ENCODE measurements at regions not wholly inside any gene's neighbourhood (a gene's known extent, or its start where the extent isn't known, plus 50 kb on each side); places are given as distances from the start of the nearest gene placed in this dataset.
"Not testable (repeated sequence)": the region's sequence is repeated elsewhere in the genome, so short reads cannot be mapped to it uniquely, and the experiment has no call there.

DNA sequence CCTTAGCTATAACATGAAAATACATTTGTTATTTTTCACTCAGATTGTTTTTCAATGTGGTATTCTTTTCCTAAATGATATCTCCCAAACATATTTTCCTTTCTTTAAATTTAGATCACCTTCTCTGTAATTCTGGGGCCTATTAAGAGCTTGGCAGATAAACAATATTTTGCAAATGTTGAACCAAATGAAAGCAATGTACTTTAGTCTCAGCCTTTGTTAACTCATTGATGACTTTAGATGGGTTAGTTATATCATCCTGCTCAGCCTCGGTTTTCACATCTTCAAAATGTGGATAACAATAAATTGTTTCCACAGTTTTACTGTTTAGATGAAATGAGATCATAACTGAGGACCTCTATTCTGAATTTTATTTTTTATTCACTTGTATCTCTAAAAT, 1205.2 kb downstream of the SUCLG1 start:
- ChIA-PET CTCF (no interaction called here), POLR2A (no interaction called here)
- no peak overlapping the region for H3K27ac Mint-ChIP-seq
- TF ChIP-seq, protein P1, sequence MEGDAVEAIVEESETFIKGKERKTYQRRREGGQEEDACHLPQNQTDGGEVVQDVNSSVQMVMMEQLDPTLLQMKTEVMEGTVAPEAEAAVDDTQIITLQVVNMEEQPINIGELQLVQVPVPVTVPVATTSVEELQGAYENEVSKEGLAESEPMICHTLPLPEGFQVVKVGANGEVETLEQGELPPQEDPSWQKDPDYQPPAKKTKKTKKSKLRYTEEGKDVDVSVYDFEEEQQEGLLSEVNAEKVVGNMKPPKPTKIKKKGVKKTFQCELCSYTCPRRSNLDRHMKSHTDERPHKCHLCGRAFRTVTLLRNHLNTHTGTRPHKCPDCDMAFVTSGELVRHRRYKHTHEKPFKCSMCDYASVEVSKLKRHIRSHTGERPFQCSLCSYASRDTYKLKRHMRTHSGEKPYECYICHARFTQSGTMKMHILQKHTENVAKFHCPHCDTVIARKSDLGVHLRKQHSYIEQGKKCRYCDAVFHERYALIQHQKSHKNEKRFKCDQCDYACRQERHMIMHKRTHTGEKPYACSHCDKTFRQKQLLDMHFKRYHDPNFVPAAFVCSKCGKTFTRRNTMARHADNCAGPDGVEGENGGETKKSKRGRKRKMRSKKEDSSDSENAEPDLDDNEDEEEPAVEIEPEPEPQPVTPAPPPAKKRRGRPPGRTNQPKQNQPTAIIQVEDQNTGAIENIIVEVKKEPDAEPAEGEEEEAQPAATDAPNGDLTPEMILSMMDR (IDR thresholded peaks at IDR 0.05) = no peak
- Histone ChIP-seq H3K4me1 (ENCODE audit: insufficient read depth, low read length) (no peaks in the 10 kb centered on the region), H3K36me3 (ENCODE audit: insufficient read depth, low read length) (no peaks in the 10 kb centered on the region), H3K9me3 (ENCODE audit: control insufficient read depth in 1 of 2, insufficient read depth in 1 of 2, low read length in 2 of 2) (no peaks in the 10 kb centered on the region), H3K4me3 (ENCODE audit: low read length) (no peak overlapping the region), H3K27ac (ENCODE audit: low read depth in 1 of 2, low read length in 2 of 2) (no peak overlapping the region), H3K27me3 (ENCODE audit: control insufficient read depth in 1 of 2, insufficient read depth in 2 of 2, low read length in 2 of 2) (no peaks in the 10 kb centered on the region)
- ATAC-seq (ENCODE audit: poor library complexity) (no peak), DNase-seq (no peak)
- H3K36me3 Mint-ChIP-seq (ENCODE audit: low read depth) = no peaks in the 10 kb centered on the region
- H3K9me3 Mint-ChIP-seq = peaks cover 13% of the 10 kb centered on the region
- no peaks in the 10 kb centered on the region for H3K27me3 Mint-ChIP-seq
- no peak overlapping the region for H3K4me3 Mint-ChIP-seq
- intact Hi-C loops (cut with DNase I, micrococcal nuclease) = no loop called here
- no peaks in the 10 kb centered on the region for H3K4me1 Mint-ChIP-seq (ENCODE audit: low read depth)

DNA sequence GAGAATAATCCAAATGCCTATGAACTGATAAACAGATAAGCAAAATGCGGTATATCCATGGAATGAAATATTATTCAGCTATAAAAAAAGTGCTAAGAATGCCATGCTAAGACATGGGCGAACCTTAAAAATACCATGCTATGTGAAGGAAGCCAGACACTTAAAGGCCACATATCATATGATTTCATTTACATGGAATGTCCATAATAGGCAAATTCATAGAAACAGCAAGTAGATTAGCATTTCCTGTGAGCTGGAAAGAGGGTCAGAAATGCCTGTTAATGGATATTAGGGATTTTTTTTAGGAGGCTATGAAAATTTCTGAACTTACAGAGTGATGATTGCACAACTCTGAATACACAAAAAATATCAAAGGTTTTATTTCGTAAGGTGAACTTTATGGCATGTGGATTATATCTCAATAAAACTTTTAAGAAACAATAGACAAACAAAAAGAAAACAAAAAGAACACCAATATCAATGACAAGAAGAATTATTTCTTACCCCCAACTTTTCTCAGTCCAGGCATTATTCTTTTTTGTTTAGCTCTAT, 1207.7 kb downstream of the SUCLG1 start:
- DNase-seq = no peak
- Mint-ChIP-seq H3K27ac (no peak overlapping the region), H3K36me3 (ENCODE audit: low read depth) (no peaks in the 10 kb centered on the region), H3K27me3 (no peaks in the 10 kb centered on the region), H3K4me1 (ENCODE audit: low read depth) (no peaks in the 10 kb centered on the region), H3K4me3 (no peak overlapping the region), H3K9me3 (peaks cover 13% of the 10 kb centered on the region)
- no peaks in the 10 kb centered on the region for H3K4me1 ChIP-seq (ENCODE audit: insufficient read depth, low read length)
- no peak overlapping the region for H3K27ac ChIP-seq (ENCODE audit: low read depth in 1 of 2, low read length in 2 of 2)
- CTCF ChIA-PET = no interaction called here
- peaks cover 0 to 2% of the 10 kb centered on the region in 2 experiments for H3K9me3 ChIP-seq (ENCODE audit: control insufficient read depth in 1 of 2, insufficient read depth in 1 of 2, low read length in 2 of 2)
- ATAC-seq (ENCODE audit: poor library complexity) = no peak
- intact Hi-C loops (cut with DNase I, micrococcal nuclease) = no loop called here
- TF ChIP-seq, protein P1 (IDR thresholded peaks at IDR 0.05) = no peak
- H3K27me3 ChIP-seq (ENCODE audit: control insufficient read depth in 1 of 2, insufficient read depth in 2 of 2, low read length in 2 of 2) = no peaks in the 10 kb centered on the region
- POLR2A ChIA-PET = no interaction called here
- H3K36me3 ChIP-seq (ENCODE audit: insufficient read depth, low read length) = no peaks in the 10 kb centered on the region
- H3K4me3 ChIP-seq (ENCODE audit: low read length) = no peak overlapping the region

DNA sequence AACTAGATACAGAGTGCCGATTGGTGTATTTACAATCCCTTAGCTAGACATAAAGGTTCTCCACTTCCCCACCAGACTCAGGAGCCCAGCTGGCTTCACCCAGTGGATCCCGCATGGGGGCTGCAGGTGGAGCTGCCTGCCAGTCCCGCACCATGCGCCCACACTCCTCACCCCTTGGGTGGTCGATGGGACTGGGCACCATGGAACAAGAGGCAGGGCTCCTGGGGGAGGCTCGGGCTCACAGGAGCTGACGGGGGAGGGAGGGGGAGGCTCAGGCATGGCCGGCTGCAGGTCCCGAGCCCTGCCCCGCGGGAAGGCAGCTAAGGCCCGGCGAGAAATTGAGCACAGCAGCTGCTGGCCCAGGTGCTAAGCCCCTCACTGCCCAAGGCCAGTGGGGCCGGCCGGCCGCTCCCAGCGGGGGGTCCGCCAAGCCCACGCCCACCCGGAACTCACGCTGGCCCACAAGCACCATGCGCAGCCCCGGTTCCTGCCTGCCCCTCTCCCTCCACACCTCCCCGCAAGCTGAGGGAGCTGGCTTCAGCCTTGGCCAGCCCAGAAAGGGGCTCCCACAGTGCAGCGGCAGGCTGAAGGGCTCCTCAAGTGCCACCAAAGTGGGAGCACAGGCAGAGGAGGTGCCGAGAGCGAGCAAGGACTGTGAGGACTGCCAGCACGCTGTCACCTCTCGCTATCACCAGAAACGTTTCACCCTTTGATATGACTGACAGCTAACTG, 1213.1 kb downstream of the SUCLG1 start:
- intact Hi-C loops (cut with DNase I, micrococcal nuclease); H3K27me3 ChIP-seq (ENCODE audit: control insufficient read depth in 1 of 2, insufficient read depth in 2 of 2, low read length in 2 of 2); H3K36me3 ChIP-seq (ENCODE audit: insufficient read depth, low read length); CTCF ChIA-PET; H3K4me1 Mint-ChIP-seq (ENCODE audit: low read depth); H3K36me3 Mint-ChIP-seq (ENCODE audit: low read depth); H3K4me3 ChIP-seq (ENCODE audit: low read length); H3K9me3 Mint-ChIP-seq; ATAC-seq (ENCODE audit: poor library complexity); POLR2A ChIA-PET; H3K27me3 Mint-ChIP-seq; H3K4me3 Mint-ChIP-seq; H3K27ac Mint-ChIP-seq; H3K4me1 ChIP-seq (ENCODE audit: insufficient read depth, low read length); H3K27ac ChIP-seq (ENCODE audit: low read depth in 1 of 2, low read length in 2 of 2): not testable (repeated sequence)
- DNase-seq = peak in 1 of 14 experiments; percentile 3
- peaks cover 0 to 10% of the 10 kb centered on the region in 2 experiments for H3K9me3 ChIP-seq (ENCODE audit: control insufficient read depth in 1 of 2, insufficient read depth in 1 of 2, low read length in 2 of 2)

DNA sequence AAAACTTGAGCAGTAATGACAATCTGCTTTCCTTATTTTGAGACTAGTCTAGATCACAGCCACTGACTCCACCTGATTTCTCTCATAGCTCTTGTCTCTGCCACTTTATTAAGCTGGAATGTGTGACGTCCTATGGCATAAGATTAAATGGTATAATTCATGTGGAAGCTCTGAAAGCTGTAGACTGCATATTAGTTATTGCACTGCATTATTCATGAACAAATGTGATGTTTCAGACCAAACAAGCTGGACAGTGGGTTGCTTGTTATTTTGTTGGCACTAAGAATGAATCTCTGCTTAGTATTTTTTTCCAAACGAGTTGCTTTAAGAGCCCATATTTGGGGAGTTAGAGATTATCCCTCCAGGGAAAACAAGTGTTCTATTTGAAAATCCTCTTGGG, 1218.5 kb downstream of the SUCLG1 start:
- Mint-ChIP-seq H3K27me3 (no peaks in the 10 kb centered on the region), H3K4me1 (ENCODE audit: low read depth) (no peaks in the 10 kb centered on the region), H3K9me3 (peaks cover 2% of the 10 kb centered on the region), H3K27ac (no peak overlapping the region), H3K36me3 (ENCODE audit: low read depth) (no peaks in the 10 kb centered on the region), H3K4me3 (no peak overlapping the region)
- intact Hi-C loops (cut with DNase I, micrococcal nuclease) = no loop called here
- Histone ChIP-seq H3K4me3 (ENCODE audit: low read length) (no peak overlapping the region), H3K9me3 (ENCODE audit: control insufficient read depth in 1 of 2, insufficient read depth in 1 of 2, low read length in 2 of 2) (peaks cover 0 to under 1% of the 10 kb centered on the region in 2 experiments), H3K4me1 (ENCODE audit: insufficient read depth, low read length) (no peaks in the 10 kb centered on the region), H3K27me3 (ENCODE audit: control insufficient read depth in 1 of 2, insufficient read depth in 2 of 2, low read length in 2 of 2) (no peaks in the 10 kb centered on the region), H3K27ac (ENCODE audit: low read depth in 1 of 2, low read length in 2 of 2) (no peak overlapping the region), H3K36me3 (ENCODE audit: insufficient read depth, low read length) (no peaks in the 10 kb centered on the region)
- DNase-seq (no peak), ATAC-seq (ENCODE audit: poor library complexity) (no peak)
- POLR2A ChIA-PET = no interaction called here
- CTCF ChIA-PET = no interaction called here
- TF ChIP-seq, protein P1 (IDR thresholded peaks at IDR 0.05) = no peak
